ENCODE measurements at regions not wholly inside any gene's neighbourhood (a gene's known extent, or its start where the extent isn't known, plus 50 kb on each side); places are given as distances from the start of the nearest gene placed in this dataset.
A peak's percentile ranks its signal among the peaks of the same experiment; 100 is the strongest.
"Not testable (repeated sequence)": the region's sequence is repeated elsewhere in the genome, so short reads cannot be mapped to it uniquely, and the experiment has no call there.

DNA sequence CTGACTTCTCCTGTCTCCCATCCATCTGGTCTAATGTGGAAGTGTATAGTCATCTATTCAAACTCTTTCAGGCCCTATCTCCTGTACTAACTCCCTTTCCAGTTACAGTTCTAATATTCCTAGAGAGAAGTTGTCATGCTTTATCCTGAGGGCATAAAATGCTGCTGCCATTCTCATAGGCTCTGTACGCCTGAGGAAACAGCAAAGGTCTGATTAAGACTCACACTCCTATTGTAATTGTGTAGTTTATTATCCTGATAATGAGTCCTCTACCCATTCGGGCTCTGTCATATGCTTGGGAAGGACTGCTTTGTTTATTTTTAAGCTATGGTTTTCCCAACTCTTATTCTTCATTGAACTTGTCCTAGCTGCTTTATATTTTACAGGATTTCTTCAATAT is 290.4 kb downstream of the TMEM38B start:
- DNase-seq: no peak

GRCh38 chr9:105993116-105993854 is 298.9 kb downstream of the TMEM38B start:
- peak; percentile 1 for DNase-seq

DNA sequence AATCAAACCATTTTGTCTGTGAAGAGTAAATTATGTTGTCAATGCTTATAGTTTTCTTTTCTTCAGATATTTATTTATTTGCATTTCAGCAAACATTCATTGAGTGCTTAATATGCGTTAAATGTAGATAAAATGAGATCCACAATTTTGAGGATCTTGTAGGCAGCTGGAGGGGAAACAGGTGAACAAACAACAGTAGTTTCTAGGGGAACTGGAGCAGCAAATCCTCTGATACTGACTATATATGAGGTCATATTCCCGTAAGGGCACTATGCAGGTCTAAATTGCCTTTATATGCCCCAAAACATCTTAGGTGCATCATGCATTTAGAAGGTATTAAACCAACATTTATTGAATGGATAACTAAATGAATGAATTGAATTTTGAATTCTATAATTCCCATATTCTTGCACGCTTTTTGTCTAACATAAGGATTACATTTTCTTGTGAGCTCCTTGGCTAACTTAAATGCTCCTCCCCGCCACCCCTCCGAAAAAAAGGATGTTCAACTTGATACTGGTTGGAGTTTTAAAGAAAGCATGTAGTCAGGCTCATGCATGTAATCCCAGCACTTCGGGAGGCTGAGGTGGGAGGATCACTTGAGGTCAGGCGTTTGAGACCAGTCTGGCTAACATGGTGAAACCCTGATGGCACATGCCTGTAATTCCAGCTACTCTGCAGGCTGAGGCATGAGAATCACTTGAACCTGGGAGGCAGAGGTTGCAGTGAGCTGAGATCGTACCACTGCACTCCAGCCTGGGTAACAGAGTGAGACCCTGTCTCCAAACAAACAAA is 299.8 kb downstream of the TMEM38B start:
- peak; percentile 1 for DNase-seq

DNA sequence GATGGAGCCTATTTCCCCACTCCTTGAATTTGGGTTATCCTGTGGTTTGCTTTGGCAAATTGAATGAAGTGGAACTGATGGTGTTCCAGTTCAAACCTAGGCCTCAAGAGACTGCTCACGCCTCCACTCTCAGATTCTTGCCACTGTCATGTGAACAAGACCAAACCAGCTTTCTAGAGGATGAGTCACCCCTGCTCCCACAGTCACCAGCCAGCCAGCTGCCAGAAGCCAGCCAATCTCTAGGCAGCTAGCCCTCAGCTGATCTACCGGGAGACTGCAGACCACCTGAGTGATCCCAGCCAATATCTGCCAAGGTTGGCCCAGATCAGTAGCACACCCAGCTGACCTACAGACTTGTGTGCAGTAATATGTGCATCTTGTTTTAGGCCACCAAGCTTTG is 300.6 kb downstream of the TMEM38B start:
- DNase-seq: no peak

GRCh38 chr9:106017198-106017740 is 322.9 kb downstream of the TMEM38B start:
- no peak for DNase-seq

DNA sequence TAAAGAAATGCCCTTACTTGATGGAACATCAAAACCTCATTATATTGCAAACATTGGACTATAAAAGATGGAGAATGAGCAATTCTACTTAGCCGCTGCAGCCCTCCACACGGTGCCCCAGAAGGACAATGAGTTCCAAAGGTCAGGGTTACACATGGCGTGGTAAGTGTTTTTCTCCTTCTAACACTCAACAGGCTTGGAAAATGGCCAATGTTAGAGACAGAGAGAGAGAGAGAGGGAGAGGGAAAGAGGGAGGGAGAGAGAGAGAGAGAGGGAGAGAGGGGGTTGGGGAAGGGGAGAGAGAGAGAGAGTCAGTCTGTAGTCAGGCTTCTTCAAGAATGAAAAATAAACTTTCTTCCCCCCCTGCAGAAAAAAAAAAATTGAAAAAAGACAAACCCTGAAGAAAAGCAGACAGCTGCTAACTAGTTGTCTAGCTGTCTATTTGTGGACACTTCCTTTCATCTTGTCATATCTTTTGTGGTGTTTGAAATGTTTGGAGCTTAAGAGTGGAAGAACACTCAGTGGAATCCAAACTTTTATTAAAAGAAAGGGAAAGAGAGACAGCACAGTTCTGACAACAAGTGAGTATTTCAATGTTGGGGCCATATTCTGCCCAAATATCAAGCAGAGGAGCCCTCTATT is 324.8 kb downstream of the TMEM38B start:
- DNase-seq: no peak

DNA sequence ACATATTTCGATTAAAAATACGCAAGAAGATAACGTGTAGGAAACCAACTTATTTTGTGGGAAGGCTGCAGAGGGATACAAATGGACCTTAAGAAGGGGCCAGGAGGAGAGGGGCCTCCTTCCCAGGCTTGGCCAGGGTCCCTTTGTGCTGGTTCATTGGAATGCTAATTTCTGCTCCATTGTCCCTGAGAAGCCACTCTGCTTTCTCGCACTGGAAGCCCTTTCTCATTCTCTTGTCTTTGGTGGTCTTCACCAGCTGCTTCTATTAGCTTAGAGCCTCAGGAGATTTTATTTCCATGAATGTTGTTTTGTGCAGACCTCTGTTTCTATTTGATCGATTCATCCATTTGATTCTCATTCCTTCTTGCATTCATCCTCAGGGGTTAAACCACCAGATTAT is 325.4 kb downstream of the TMEM38B start:
- DNase-seq: no peak

GRCh38 chr9:106020186-106020585 is 325.8 kb downstream of the TMEM38B start:
- no peak for DNase-seq

DNA sequence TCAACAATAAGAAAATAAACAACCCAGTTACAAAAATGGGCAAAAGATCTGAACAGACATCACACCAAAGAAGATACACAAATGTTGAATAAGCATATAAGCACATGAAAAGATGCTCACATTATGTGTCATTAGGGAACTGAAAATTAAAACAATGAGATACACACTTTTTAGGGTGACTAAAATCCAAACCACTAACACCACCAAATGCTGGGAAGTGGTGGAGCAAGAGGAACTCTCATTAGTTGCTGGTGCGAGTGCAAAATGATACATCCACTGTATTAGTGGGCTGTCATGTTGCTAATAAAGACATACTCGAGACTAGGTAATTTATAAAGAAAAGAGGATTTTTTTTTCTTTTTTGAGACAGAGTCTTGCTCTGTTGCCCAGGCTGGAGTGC is 329.1 kb downstream of the TMEM38B start:
- no peak for DNase-seq

DNA sequence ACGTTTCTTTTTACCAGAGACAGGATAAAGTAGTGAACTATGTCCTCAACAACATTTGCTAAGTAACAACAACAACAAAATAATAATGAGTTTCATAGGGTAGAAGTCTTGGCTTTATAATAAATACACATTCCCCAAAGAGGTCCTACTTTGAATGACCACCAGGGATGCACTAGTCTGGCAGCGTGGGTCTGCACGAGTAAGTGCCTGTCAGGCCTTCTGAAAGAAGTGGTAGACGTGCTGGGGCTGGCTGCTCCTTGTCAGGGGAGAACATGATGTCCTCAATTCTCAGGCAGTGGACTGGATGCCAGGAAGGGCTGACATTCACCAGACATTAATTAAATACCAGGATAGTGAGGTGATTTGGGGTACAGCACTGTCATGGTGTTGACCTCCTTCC is 331.1 kb downstream of the TMEM38B start:
- no peak for DNase-seq

GRCh38 chr9:106030146-106030545 is 335.8 kb downstream of the TMEM38B start:
- DNase-seq: not testable (repeated sequence)

GRCh38 chr9:106032978-106033377 is 338.6 kb downstream of the TMEM38B start:
- DNase-seq: no peak

- DNase-seq: no peak
Observed at GRCh38 chr9:106035806-106036205, 341.5 kb downstream of the TMEM38B start.

GRCh38 chr9:106038266-106039001 is 344.1 kb downstream of the TMEM38B start:
- no peak for DNase-seq

DNA sequence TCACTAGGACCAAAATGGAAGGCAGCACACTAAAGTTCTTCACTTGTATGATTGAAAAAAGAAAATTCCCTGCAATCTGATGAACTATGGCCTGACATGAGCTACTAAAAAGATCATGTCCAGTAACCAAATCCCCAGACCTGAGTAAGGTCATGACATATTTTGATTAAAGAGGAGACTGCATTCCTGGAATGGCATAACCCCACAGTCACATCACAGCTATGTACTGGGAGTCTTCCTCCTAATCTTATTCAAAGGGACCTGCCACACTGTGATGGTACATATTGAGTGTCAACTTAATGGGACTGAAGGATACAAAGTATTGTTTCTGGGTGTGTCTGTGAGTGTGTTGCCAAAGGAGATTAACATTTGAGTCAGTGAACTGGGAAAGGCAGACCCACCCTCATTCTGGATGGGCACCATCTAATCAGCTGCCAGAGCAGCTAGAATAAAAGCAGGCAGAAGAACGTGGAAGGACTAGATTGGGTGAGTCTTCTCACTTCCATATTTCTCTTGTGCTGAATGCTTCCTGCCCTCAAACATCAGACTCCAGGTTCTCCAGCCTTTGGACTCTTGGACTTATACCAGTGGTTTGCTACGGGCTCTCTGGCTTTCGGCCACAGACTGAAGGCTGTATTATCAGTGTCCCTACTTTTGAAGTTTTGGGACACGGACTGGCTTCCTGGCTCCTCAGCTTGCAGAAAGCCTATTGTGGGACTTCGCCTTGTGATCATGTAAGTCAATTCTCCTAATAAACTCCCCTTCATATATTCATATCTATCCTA is 345.0 kb downstream of the TMEM38B start:
- DNase-seq: no peak

DNA sequence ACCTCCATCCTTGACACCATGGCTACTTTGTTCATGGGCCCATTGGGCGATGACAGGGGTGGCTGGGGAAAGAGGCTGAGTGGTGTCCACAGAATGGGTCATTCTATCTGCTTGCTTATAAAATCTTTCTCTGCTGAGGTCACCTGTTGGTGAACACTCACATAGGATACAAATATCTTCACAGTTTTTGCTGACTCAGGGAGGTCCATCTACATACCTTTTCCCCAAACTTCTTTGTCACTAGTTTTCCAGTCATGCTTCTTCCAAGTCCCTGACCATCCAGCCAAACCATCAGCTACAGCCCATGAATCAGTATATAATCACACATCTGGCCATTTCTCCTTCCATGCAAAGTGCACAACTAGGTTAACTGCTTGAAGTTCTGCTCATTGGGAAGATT is 347.6 kb downstream of the TMEM38B start:
- not testable (repeated sequence) for DNase-seq

DNA sequence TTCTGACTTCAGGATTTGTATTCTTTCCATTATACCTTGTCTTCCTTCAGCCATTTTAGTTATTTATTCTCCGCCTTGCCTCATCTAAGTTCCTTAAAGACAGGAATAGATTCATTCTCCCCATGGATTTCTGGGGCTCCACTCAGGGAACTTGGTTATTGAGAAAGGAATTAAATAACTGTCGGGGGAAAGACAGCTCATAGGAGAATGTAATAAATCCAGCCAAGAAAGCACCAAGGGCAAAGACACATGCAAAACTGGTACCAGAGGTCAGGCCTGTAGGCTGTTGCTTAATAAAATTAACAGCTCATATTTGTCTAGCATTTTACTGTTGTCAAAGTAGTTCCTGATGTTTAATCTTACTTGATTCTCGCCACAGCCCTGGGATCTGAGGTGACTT is 357.2 kb downstream of the TMEM38B start:
- no peak for DNase-seq

DNA sequence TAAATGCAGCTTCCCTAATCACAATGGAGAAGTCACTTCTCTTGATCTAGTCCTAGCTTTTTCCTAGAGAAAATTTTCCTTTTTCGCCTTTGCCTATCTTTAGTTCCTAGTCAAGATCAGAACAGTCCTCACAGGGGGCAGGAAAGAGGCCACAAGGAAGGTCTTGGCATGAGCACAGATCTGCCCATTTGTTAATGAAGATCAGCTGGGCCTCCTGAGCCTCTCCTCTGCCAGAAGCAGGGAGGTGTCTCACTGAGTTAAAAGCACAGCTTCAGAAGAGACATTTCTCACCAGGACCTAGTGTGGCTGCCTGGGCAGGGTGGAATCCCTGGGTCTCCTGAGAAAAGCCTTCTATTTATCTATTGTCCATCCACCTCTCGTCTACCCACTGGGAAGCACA is 357.8 kb downstream of the TMEM38B start:
- no peak for DNase-seq

- no peak for DNase-seq
Observed at GRCh38 chr9:106052735-106053134, 358.4 kb downstream of the TMEM38B start.

DNA sequence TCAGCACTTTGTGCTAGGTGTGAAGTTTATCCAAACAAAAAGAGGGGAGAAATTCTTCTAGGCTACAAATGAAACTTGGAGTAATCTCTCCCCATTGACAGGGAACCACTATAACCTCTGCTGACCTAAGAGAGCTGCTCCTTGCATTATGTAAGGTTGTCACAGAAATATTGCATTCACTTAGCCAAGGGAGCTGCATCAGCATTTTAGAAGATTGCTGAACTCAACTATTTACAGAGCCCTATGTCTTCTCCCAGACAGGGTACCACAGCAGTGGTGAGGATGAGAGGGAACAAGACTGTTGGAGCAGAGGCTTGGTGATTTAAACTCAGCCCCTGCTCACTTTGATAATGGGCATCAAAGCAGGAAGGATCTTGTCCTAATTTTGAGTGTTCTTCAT is 362.0 kb downstream of the TMEM38B start:
- DNase-seq: no peak

DNA sequence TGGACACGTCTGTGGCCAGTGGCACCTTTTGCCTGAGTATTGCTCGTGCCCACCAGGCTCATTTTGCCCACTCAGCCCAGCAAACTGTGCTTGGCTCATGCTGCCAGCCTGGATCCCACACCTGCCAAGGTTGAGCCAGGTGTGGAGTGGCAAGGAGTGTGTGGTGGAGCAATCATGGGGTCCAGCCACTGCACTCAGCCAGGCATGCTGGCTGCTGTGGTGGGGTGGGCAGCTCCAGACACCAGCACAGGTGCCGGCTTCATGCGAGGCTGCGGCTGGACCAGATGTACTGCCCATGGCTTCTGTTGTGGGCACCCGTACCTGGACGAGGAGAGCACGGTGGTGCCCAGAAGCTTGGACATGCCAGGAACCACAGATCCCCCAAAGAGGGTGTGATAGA is 364.1 kb downstream of the TMEM38B start:
- no peak for DNase-seq

DNA sequence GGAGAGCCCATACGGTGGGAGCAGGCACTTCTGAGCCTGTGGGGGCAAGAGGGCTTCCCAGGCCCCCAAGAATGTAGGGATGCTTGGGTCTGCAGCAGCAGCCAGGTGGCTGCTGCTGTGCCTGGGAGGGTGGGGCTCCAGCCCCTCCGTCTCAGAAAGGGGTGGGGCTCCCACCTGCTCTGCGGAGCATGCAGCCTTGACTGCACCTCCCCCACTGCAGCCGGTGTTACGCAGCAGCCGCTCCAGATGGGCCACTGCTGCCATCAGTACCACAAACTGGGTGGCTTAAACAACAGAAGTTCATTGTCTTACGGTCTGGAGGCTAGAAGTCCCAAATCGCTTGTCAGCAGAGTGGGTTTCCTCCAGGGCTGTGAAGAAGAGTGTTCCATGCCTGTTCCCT is 365.5 kb downstream of the TMEM38B start:
- no peak for DNase-seq
